Smooth muscle cell (in vitro differentiated cells): ENCODE measurements at regions not wholly inside any gene's neighbourhood (a gene's known extent, or its start where the extent isn't known, plus 50 kb on each side); places are given as distances from the start of the nearest gene placed in this dataset.

ENCODE experiments used
- DNase-seq: peaks from one replicate; lab custom pipeline; 2025; ENCODE audit not compliant: unreplicated experiment; lab: John Stamatoyannopoulos, UW
- H2AFZ ChIP-seq: fragments of 200-600 bp; sonication (generic); 2 replicates; pipeline ENCODE4 v1.6.0; 2016; ENCODE audit warnings: antibody characterized with exemption, low read depth, mild to moderate bottlenecking
- H3F3A ChIP-seq: fragments of 200-600 bp; sonication (generic); 2 replicates; pipeline ENCODE4 v1.6.0; 2017; ENCODE audit warnings: antibody characterized with exemption, low read depth
- H3K27ac ChIP-seq: fragments of 200-600 bp; sonication (generic); 2 replicates; pipeline ENCODE4 v1.5.1; 2016; ENCODE audit warnings: low read depth, mild to moderate bottlenecking
- H3K27me3 ChIP-seq: fragments of 200-600 bp; sonication (generic); 2 replicates; pipeline ENCODE4 v1.6.1; 2016; ENCODE audit warnings: low read depth, mild to moderate bottlenecking
- H3K36me3 ChIP-seq: fragments of 200-600 bp; sonication (generic); 2 replicates; pipeline ENCODE4 v1.5.1; 2016; ENCODE audit warnings: low read depth
- H3K4me1 ChIP-seq: fragments of 200-600 bp; sonication (generic); 2 replicates; pipeline ENCODE4 v1.5.1; 2016; ENCODE audit warnings: low read depth
- H3K4me2 ChIP-seq: fragments of 200-600 bp; sonication (generic); 2 replicates; pipeline ENCODE4 v1.6.0; 2016; ENCODE audit warnings: mild to moderate bottlenecking
- H3K4me3 ChIP-seq: fragments of 200-600 bp; sonication (generic); 2 replicates; pipeline ENCODE4 v1.5.1; 2016; ENCODE audit warnings: mild to moderate bottlenecking
- H3K79me2 ChIP-seq: fragments of 200-600 bp; sonication (generic); 2 replicates; pipeline ENCODE4 v1.6.0; 2016; ENCODE audit warnings: low read depth, mild to moderate bottlenecking
- H3K9ac ChIP-seq: fragments of 200-600 bp; sonication (generic); 2 replicates; pipeline ENCODE4 v1.6.0; 2016; ENCODE audit warnings: low read depth
- H3K9me3 ChIP-seq: fragments of 200-600 bp; sonication (generic); replicated peaks from 2 replicates; pipeline ENCODE4 v1.5.1; 2016; ENCODE audit warnings: low read depth
- H4K20me1 ChIP-seq: fragments of 200-600 bp; sonication (generic); 2 replicates; pipeline ENCODE4 v1.6.0; 2016; ENCODE audit warnings: low read depth
- CTCF ChIP-seq: fragments of 200-600 bp; sonication (generic); IDR thresholded peaks from 2 replicates; pipeline ENCODE4 v1.5.1; 2017; ENCODE audit warnings: borderline replicate concordance, mild to moderate bottlenecking, antibody characterized with exemption; ENCODE audit not compliant: insufficient read depth, poor library complexity, severe bottlenecking
- WGBS: methylation state at CpG from one replicate; pipeline ENCODE4 v1.1.7; 2016; ENCODE audit warnings: low lambda C conversion rate; 5-methylcytosine and 5-hydroxymethylcytosine counted together

GRCh38 chr22:49333206-49333605, 494.5 kb downstream of the BRD1 start:
- Histone ChIP-seq H2AFZ (no peak overlapping the region), H4K20me1 (no peaks in the 10 kb centered on the region), H3K79me2 (no peaks in the 10 kb centered on the region), H3K9me3 (no peaks in the 10 kb centered on the region), H3K9ac (no peak overlapping the region), H3K36me3 (no peaks in the 10 kb centered on the region), H3K4me3 (no peak overlapping the region), H3K4me1 (no peaks in the 10 kb centered on the region), H3K27me3 (peaks cover 2% of the 10 kb centered on the region), H3K4me2 (no peak overlapping the region), H3K27ac (no peak overlapping the region), H3F3A (no peaks in the 10 kb centered on the region)
- no peak for DNase-seq
- WGBS: 96% methylated on average over 21 of the region's 21 CpGs
- no peak for TF ChIP-seq CTCF

DNA sequence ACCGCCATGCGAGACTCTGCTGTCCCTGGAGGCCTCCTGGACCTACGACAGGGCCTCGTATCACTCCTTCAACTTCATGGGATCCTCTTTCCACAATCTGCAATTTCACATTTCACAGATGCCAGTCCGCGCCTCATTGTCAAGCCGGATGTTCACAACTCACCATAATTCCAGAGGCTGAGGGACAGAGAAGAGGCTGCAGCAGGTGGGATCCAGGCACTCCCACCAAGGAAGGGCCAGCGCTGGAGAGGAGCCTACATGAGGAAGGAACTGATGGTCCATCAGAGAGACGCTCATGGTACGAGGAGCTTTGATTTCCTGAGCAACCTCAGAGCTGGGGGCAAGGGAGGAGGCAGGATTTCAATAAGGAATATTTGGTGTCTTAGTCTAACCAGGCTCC, 495.0 kb downstream of the BRD1 start:
- WGBS: 90% methylated on average over 10 of the region's 10 CpGs
- no peaks in the 10 kb centered on the region for H3F3A ChIP-seq
- H3K27ac ChIP-seq: no peak overlapping the region
- H3K4me1 ChIP-seq: no peaks in the 10 kb centered on the region
- no peaks in the 10 kb centered on the region for H3K79me2 ChIP-seq
- no peak for DNase-seq
- H3K36me3 ChIP-seq: no peaks in the 10 kb centered on the region
- H3K27me3 ChIP-seq: peaks cover 2% of the 10 kb centered on the region
- H4K20me1 ChIP-seq: no peaks in the 10 kb centered on the region
- no peak for TF ChIP-seq CTCF
- no peaks in the 10 kb centered on the region for H3K9me3 ChIP-seq
- no peak overlapping the region for H3K9ac ChIP-seq
- no peak overlapping the region for H3K4me2 ChIP-seq
- no peak overlapping the region for H2AFZ ChIP-seq
- H3K4me3 ChIP-seq: no peak overlapping the region

GRCh38 chr22:49331878-49332277, 495.8 kb downstream of the BRD1 start:
- no peak overlapping the region for H2AFZ ChIP-seq
- 93% methylated on average over 7 of the region's 10 CpGs for WGBS
- H3F3A ChIP-seq: no peaks in the 10 kb centered on the region
- peaks cover 2% of the 10 kb centered on the region for H3K27me3 ChIP-seq
- no peaks in the 10 kb centered on the region for H3K9me3 ChIP-seq
- H3K27ac ChIP-seq: no peak overlapping the region
- no peaks in the 10 kb centered on the region for H4K20me1 ChIP-seq
- DNase-seq: no peak
- no peak overlapping the region for H3K4me3 ChIP-seq
- H3K36me3 ChIP-seq: no peaks in the 10 kb centered on the region
- no peaks in the 10 kb centered on the region for H3K79me2 ChIP-seq
- no peaks in the 10 kb centered on the region for H3K4me1 ChIP-seq
- TF ChIP-seq CTCF: no peak
- H3K9ac ChIP-seq: no peak overlapping the region
- H3K4me2 ChIP-seq: no peak overlapping the region

GRCh38 chr22:49331223-49331815, 496.4 kb downstream of the BRD1 start:
- H3K4me1 ChIP-seq: no peaks in the 10 kb centered on the region
- no peak for TF ChIP-seq CTCF
- no peaks in the 10 kb centered on the region for H3F3A ChIP-seq
- DNase-seq: no peak
- WGBS: 87% methylated on average over 12 of the region's 12 CpGs
- no peak overlapping the region for H3K27ac ChIP-seq
- no peaks in the 10 kb centered on the region for H4K20me1 ChIP-seq
- no peak overlapping the region for H2AFZ ChIP-seq
- no peak overlapping the region for H3K9ac ChIP-seq
- no peaks in the 10 kb centered on the region for H3K9me3 ChIP-seq
- H3K79me2 ChIP-seq: no peaks in the 10 kb centered on the region
- no peak overlapping the region for H3K4me3 ChIP-seq
- no peak overlapping the region for H3K4me2 ChIP-seq
- no peaks in the 10 kb centered on the region for H3K36me3 ChIP-seq
- peaks cover 2% of the 10 kb centered on the region for H3K27me3 ChIP-seq
